ENCODE measurements at regions not wholly inside any gene's neighbourhood (a gene's known extent, or its start where the extent isn't known, plus 50 kb on each side); places are given as distances from the start of the nearest gene placed in this dataset.

- TF ChIP-seq, protein P1, sequence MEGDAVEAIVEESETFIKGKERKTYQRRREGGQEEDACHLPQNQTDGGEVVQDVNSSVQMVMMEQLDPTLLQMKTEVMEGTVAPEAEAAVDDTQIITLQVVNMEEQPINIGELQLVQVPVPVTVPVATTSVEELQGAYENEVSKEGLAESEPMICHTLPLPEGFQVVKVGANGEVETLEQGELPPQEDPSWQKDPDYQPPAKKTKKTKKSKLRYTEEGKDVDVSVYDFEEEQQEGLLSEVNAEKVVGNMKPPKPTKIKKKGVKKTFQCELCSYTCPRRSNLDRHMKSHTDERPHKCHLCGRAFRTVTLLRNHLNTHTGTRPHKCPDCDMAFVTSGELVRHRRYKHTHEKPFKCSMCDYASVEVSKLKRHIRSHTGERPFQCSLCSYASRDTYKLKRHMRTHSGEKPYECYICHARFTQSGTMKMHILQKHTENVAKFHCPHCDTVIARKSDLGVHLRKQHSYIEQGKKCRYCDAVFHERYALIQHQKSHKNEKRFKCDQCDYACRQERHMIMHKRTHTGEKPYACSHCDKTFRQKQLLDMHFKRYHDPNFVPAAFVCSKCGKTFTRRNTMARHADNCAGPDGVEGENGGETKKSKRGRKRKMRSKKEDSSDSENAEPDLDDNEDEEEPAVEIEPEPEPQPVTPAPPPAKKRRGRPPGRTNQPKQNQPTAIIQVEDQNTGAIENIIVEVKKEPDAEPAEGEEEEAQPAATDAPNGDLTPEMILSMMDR (IDR thresholded peaks at IDR 0.05), result no peak
- no peak for TF ChIP-seq ZFX (IDR thresholded peaks at IDR 0.05; ENCODE audit: borderline replicate concordance)
These were observed 264.4 kb downstream of the HTR1A start for GRCh38 chr5:63697811-63698210.

All from 22Rv1 (cell line).